DND-41 (cell line): ENCODE measurements at regions not wholly inside any gene's neighbourhood (a gene's known extent, or its start where the extent isn't known, plus 50 kb on each side); places are given as distances from the start of the nearest gene placed in this dataset.

Source experiments
- EZH2 ChIP-seq: IDR thresholded peaks from 3 replicates; pipeline ENCODE4 v1.6.1; 2012; ENCODE audit warnings: borderline replicate concordance, low read depth, mild to moderate bottlenecking, moderate library complexity, low read length, inconsistent platforms; ENCODE audit not compliant: severe bottlenecking
- TF ChIP-seq, protein P1 (sequence below): IDR thresholded peaks from 2 replicates; pipeline ENCODE4 v1.5.1; 2012; ENCODE audit warnings: borderline replicate concordance, low read length, moderate library complexity, mild to moderate bottlenecking; ENCODE audit not compliant: poor library complexity, severe bottlenecking; ENCODE audit errors: extremely low read depth

DNA sequence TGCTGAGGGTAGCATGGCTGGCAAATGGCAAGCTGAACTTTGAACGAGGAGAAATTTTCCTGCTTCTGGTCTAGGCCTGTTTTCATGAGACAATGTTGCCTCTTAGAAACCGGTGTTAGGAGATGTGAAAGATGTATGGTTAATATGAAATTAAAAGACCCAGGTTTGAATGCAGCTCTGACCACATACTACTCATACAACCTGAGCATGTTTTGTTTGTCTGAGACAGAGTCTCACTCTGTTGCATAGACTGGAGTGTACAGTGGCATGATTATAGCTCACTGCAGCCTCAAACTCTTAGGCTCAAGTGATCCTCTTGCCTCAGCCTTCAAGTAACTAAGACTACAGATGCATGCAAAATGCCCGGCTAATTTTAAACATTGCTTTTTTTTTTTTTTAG lies 193.4 kb upstream of the FZD8 start:
- TF ChIP-seq, protein P1, sequence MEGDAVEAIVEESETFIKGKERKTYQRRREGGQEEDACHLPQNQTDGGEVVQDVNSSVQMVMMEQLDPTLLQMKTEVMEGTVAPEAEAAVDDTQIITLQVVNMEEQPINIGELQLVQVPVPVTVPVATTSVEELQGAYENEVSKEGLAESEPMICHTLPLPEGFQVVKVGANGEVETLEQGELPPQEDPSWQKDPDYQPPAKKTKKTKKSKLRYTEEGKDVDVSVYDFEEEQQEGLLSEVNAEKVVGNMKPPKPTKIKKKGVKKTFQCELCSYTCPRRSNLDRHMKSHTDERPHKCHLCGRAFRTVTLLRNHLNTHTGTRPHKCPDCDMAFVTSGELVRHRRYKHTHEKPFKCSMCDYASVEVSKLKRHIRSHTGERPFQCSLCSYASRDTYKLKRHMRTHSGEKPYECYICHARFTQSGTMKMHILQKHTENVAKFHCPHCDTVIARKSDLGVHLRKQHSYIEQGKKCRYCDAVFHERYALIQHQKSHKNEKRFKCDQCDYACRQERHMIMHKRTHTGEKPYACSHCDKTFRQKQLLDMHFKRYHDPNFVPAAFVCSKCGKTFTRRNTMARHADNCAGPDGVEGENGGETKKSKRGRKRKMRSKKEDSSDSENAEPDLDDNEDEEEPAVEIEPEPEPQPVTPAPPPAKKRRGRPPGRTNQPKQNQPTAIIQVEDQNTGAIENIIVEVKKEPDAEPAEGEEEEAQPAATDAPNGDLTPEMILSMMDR = no peak
- TF ChIP-seq EZH2 = no peak
